CD4-positive, alpha-beta T cell treated with Interleukin-17A for 1 hour (primary cell): ENCODE measurements at regions not wholly inside any gene's neighbourhood (a gene's known extent, or its start where the extent isn't known, plus 50 kb on each side); places are given as distances from the start of the nearest gene placed in this dataset.

Experiments
- DNase-seq: peaks from one replicate; pipeline ENCODE4 v3.0.0-alpha.2; 2020

- DNase-seq: no peak
These were observed 118.4 kb downstream of the GLI2 start for GRCh38 chr2:120854014-120854620.

GRCh38 chr2:120854766-120855530, 119.3 kb downstream of the GLI2 start:
- no peak for DNase-seq

GRCh38 chr2:120855855-120856405, 120.3 kb downstream of the GLI2 start:
- no peak for DNase-seq

GRCh38 chr2:120856421-120856862, 120.8 kb downstream of the GLI2 start:
- no peak for DNase-seq

- DNase-seq: no peak
These were observed 121.8 kb downstream of the GLI2 start for GRCh38 chr2:120857422-120857821.

- DNase-seq: no peak
These were observed 122.3 kb downstream of the GLI2 start for GRCh38 chr2:120857931-120858330.

- no peak for DNase-seq
These were observed 122.9 kb downstream of the GLI2 start for GRCh38 chr2:120858361-120859106.

GRCh38 chr2:120859128-120859527, 123.5 kb downstream of the GLI2 start:
- no peak for DNase-seq

GRCh38 chr2:120859814-120860578, 124.3 kb downstream of the GLI2 start:
- no peak for DNase-seq

- no peak for DNase-seq
These were observed 124.9 kb downstream of the GLI2 start for GRCh38 chr2:120860579-120860922.

GRCh38 chr2:120861191-120861575, 125.5 kb downstream of the GLI2 start:
- no peak for DNase-seq

GRCh38 chr2:120861576-120862191, 126.0 kb downstream of the GLI2 start:
- DNase-seq: no peak

GRCh38 chr2:120862201-120863060, 126.8 kb downstream of the GLI2 start:
- DNase-seq: no peak

GRCh38 chr2:120863146-120863545, 127.5 kb downstream of the GLI2 start:
- no peak for DNase-seq

- DNase-seq: no peak
These were observed 128.1 kb downstream of the GLI2 start for GRCh38 chr2:120863661-120864320.

GRCh38 chr2:120864981-120865380, 129.3 kb downstream of the GLI2 start:
- no peak for DNase-seq

- DNase-seq: no peak
These were observed 130.0 kb downstream of the GLI2 start for GRCh38 chr2:120865656-120866055.

- DNase-seq: no peak
These were observed 130.4 kb downstream of the GLI2 start for GRCh38 chr2:120866071-120866470.

GRCh38 chr2:120866483-120867140, 130.9 kb downstream of the GLI2 start:
- no peak for DNase-seq
